ENCODE measurements at regions not wholly inside any gene's neighbourhood (a gene's known extent, or its start where the extent isn't known, plus 50 kb on each side); places are given as distances from the start of the nearest gene placed in this dataset.

DNA sequence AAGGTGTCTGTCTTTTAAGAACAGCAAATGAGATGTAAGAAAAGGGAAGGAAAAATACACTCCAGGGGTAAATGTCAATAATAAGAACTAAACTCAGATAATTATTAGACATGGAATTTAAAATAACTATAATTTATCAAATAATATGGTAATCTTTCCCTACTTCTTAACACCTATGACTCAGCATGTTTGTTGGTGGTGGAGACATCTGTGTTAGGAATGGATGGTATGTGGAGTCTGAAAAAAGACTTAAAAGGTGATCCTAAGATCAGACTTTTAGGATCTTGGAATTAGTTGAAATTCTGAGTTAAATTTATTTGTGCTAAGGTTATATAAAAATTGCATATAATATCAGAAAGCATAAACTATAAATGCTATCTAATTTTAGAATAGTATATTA is 915.1 kb downstream of the SLITRK5 start:
- Mint-ChIP-seq H3K4me3 (no peak overlapping the region), H3K27me3 (ENCODE audit: low read depth) (no peaks in the 10 kb centered on the region), H3K36me3 (ENCODE audit: low read depth) (no peaks in the 10 kb centered on the region), H3K9me3 (peaks cover 5% of the 10 kb centered on the region), H3K27ac (ENCODE audit: unreplicated experiment) (no peak overlapping the region), H3K4me1 (peaks cover 7% of the 10 kb centered on the region)
- no peak for DNase-seq (ENCODE audit: low read depth, low spot score)
- TF ChIP-seq CTCF (conservative IDR thresholded peaks at IDR 0.05): no peak

DNA sequence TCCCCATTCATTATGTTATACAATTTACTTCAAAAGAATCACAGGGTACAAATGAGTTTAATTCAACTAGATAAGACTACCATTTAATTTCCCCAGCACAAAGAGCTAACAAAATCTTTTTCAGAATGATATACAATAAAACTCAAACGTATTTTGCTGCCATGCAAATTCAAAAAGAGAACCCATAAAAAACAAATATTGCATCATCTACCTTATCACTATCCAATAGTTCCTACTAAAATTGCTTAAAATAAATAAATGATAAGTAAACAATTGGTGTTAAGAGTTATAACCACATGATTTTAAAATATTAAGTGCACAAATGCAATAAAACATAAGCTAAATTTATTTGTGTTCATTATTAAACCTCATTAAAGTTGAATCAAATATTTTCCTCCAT is 919.4 kb downstream of the SLITRK5 start:
- H3K9me3 Mint-ChIP-seq: peaks cover 7% of the 10 kb centered on the region
- peaks cover 4% of the 10 kb centered on the region for H3K36me3 Mint-ChIP-seq (ENCODE audit: low read depth)
- H3K27ac Mint-ChIP-seq (ENCODE audit: unreplicated experiment): no peak overlapping the region
- no peak overlapping the region for H3K4me3 Mint-ChIP-seq
- no peak for TF ChIP-seq CTCF (conservative IDR thresholded peaks at IDR 0.05)
- H3K27me3 Mint-ChIP-seq (ENCODE audit: low read depth): no peaks in the 10 kb centered on the region
- no peaks in the 10 kb centered on the region for H3K4me1 Mint-ChIP-seq
- DNase-seq (ENCODE audit: low read depth, low spot score): no peak

GRCh38 chr13:88592105-88592504 is 920.9 kb downstream of the SLITRK5 start:
- TF ChIP-seq CTCF (conservative IDR thresholded peaks at IDR 0.05): no peak
- DNase-seq (ENCODE audit: low read depth, low spot score): no peak
- H3K4me1 Mint-ChIP-seq: no peaks in the 10 kb centered on the region
- no peak overlapping the region for H3K4me3 Mint-ChIP-seq
- peaks cover 7% of the 10 kb centered on the region for H3K9me3 Mint-ChIP-seq
- no peaks in the 10 kb centered on the region for H3K27me3 Mint-ChIP-seq (ENCODE audit: low read depth)
- peaks cover 4% of the 10 kb centered on the region for H3K36me3 Mint-ChIP-seq (ENCODE audit: low read depth)
- H3K27ac Mint-ChIP-seq (ENCODE audit: unreplicated experiment): no peak overlapping the region

- DNase-seq (ENCODE audit: low read depth, low spot score): no peak
- Mint-ChIP-seq H3K4me1 (no peaks in the 10 kb centered on the region), H3K27me3 (ENCODE audit: low read depth) (no peaks in the 10 kb centered on the region), H3K27ac (ENCODE audit: unreplicated experiment) (no peak overlapping the region), H3K4me3 (no peak overlapping the region), H3K36me3 (ENCODE audit: low read depth) (no peaks in the 10 kb centered on the region), H3K9me3 (peaks cover 3% of the 10 kb centered on the region)
- TF ChIP-seq CTCF (conservative IDR thresholded peaks at IDR 0.05): no peak
These were observed 930.8 kb downstream of the SLITRK5 start for GRCh38 chr13:88601949-88602348.

GRCh38 chr13:88602786-88603777 is 931.9 kb downstream of the SLITRK5 start:
- no peak for DNase-seq (ENCODE audit: low read depth, low spot score)
- Mint-ChIP-seq H3K27ac (ENCODE audit: unreplicated experiment) (no peak overlapping the region), H3K27me3 (ENCODE audit: low read depth) (no peaks in the 10 kb centered on the region), H3K4me3 (no peak overlapping the region), H3K36me3 (ENCODE audit: low read depth) (no peaks in the 10 kb centered on the region), H3K9me3 (peaks cover 3% of the 10 kb centered on the region), H3K4me1 (no peaks in the 10 kb centered on the region)
- no peak for TF ChIP-seq CTCF (conservative IDR thresholded peaks at IDR 0.05)
